Endothelial cell of umbilical vein (primary cell): ENCODE measurements at regions not wholly inside any gene's neighbourhood (a gene's known extent, or its start where the extent isn't known, plus 50 kb on each side); places are given as distances from the start of the nearest gene placed in this dataset.

ENCODE experiments used
- BruUV-seq: library from RNA; stranded (reverse); fragments of 400-500 nt; replicated peaks from 2 replicates; lab custom pipeline; 2021; lab: Mats Ljungman, UMichigan
- CTCF ChIA-PET: fragments of 300-600, 350-600 bp; sonication (Branson Sonifier 250); formaldehyde crosslinking; loops from one replicate; lab custom pipeline; 2021; ENCODE audit warnings: antibody characterized with exemption, inconsistent platforms; lab: Charles Lee
- POLR2A ChIA-PET: fragments of 300-600, 350-600 bp; sonication (Branson Sonifier 250); formaldehyde crosslinking; loops from one replicate; lab custom pipeline; 2021; ENCODE audit warnings: antibody characterized with exemption, inconsistent platforms; lab: Charles Lee
- DNase-seq: peaks from one replicate; pipeline ENCODE4 v3.0.0-alpha.2; 2011; ENCODE audit warnings: low read depth, low spot score
- FAIRE-seq: peaks from 2 replicates; lab custom pipeline; 2011; peaks lifted over from hg19 to GRCh38; lab: Jason Lieb, UNC
- H2AFZ ChIP-seq: 2 replicates; pipeline ENCODE4 v1.6.0; 2012; ENCODE audit warnings: low read depth, low read length, control low read depth, inconsistent platforms
- H3K27ac ChIP-seq: 2 replicates; pipeline ENCODE4 v1.5.1; 2011; ENCODE audit warnings: low read depth, mild to moderate bottlenecking, control low read depth, low read length, moderate library complexity; ENCODE audit not compliant: insufficient read depth
- H3K27me3 ChIP-seq, 2 experiments: 2 replicates each; pipeline versions ENCODE4 v1.6.0 to v1.6.1; 2011; ENCODE audit warnings: low read length in 2 of 2, mixed read lengths in 1 of 2; ENCODE audit not compliant: control insufficient read depth in 2 of 2, insufficient read depth in 2 of 2
- H3K36me3 ChIP-seq, 2 experiments: 2 replicates in 1 of 2; 3 replicates in 1 of 2; pipeline ENCODE4 v1.5.1; 2011; ENCODE audit warnings: low read length in 2 of 2, mild to moderate bottlenecking in 1 of 2, moderate library complexity in 1 of 2; ENCODE audit not compliant: control insufficient read depth in 2 of 2, insufficient read depth in 2 of 2; ENCODE audit errors: extremely low read depth in 1 of 2
- H3K4me1 ChIP-seq: 3 replicates; pipeline ENCODE4 v1.5.1; 2011; ENCODE audit warnings: mild to moderate bottlenecking, low read length; ENCODE audit not compliant: control insufficient read depth, insufficient read depth; ENCODE audit errors: extremely low read depth
- H3K4me2 ChIP-seq: 2 replicates; pipeline ENCODE4 v1.6.1; 2011; ENCODE audit warnings: low read length, control low read depth, mixed read lengths; ENCODE audit not compliant: insufficient read depth
- H3K4me3 ChIP-seq, 3 experiments: fragments of 200-600 bp in 1 of 3; sonication (generic), shearing (Covaris generic) in 1 of 3; replicated peaks in 1 of 3; 2 replicates each; pipeline ENCODE4 v1.5.1; 2011 to 2016; ENCODE audit warnings: control low read depth in 3 of 3, low read length in 3 of 3, mild to moderate bottlenecking in 2 of 3, inconsistent platforms in 1 of 3, low read depth in 1 of 3, moderate library complexity in 1 of 3; ENCODE audit not compliant: insufficient read depth in 1 of 3
- H3K79me2 ChIP-seq: 2 replicates; pipeline ENCODE4 v1.6.0; 2012; ENCODE audit warnings: low read length, inconsistent platforms; ENCODE audit not compliant: control insufficient read depth, insufficient read depth
- H3K9ac ChIP-seq: replicated peaks from 2 replicates; pipeline ENCODE3; 2011; ENCODE audit warnings: low read length, control low read depth; ENCODE audit not compliant: insufficient read depth; ENCODE audit errors: extremely low read depth
- H3K9me1 ChIP-seq: replicated peaks from 3 replicates; pipeline ENCODE4 v1.6.0; 2011; ENCODE audit warnings: mild to moderate bottlenecking, low read length; ENCODE audit not compliant: control insufficient read depth, insufficient read depth; ENCODE audit errors: extremely low read depth
- H3K9me3 ChIP-seq: replicated peaks from 2 replicates; pipeline ENCODE4 v1.5.1; 2012; ENCODE audit warnings: low read length, inconsistent platforms; ENCODE audit not compliant: control insufficient read depth, insufficient read depth
- H4K20me1 ChIP-seq: replicated peaks from 2 replicates; pipeline ENCODE3; 2011; ENCODE audit warnings: mild to moderate bottlenecking, low read length; ENCODE audit not compliant: control insufficient read depth, insufficient read depth; ENCODE audit errors: extremely low read depth
- CTCF ChIP-seq, 2 donors: IDR thresholded peaks; 1 replicate in 1 of 2; 2 replicates in 1 of 2; pipeline ENCODE4 v1.5.1; 2011; ENCODE audit warnings: low read length in 2 of 2, mild to moderate bottlenecking in 2 of 2, moderate library complexity in 2 of 2, control low read depth in 1 of 2, inconsistent platforms in 1 of 2, low read depth in 1 of 2; ENCODE audit not compliant: insufficient read depth in 1 of 2; ENCODE audit errors: extremely low read depth in 1 of 2
- EZH2 ChIP-seq: IDR thresholded peaks from 2 replicates; pipeline ENCODE4 v1.6.1; 2012; ENCODE audit warnings: borderline replicate concordance, low read depth, mild to moderate bottlenecking, moderate library complexity, low read length, inconsistent platforms; ENCODE audit not compliant: severe bottlenecking
- FOS ChIP-seq: IDR thresholded peaks from 2 replicates; pipeline ENCODE4 v1.6.1; 2011; ENCODE audit warnings: mild to moderate bottlenecking, low read length, moderate library complexity, borderline replicate concordance; ENCODE audit not compliant: insufficient read depth
- GATA2 ChIP-seq: IDR thresholded peaks from 2 replicates; pipeline ENCODE4 v1.7.0; 2011; ENCODE audit warnings: low read depth, mild to moderate bottlenecking, moderate library complexity, mixed read lengths, low read length; ENCODE audit not compliant: insufficient read length, insufficient read depth
- JUN ChIP-seq: IDR thresholded peaks from 2 replicates; pipeline ENCODE4 v1.6.1; 2011; ENCODE audit warnings: borderline replicate concordance, low read depth; ENCODE audit not compliant: insufficient read length, insufficient read depth
- MAX ChIP-seq: IDR thresholded peaks from 2 replicates; pipeline ENCODE4 v1.6.1; 2011; ENCODE audit not compliant: insufficient read depth, insufficient read length
- MYC ChIP-seq: IDR thresholded peaks from one replicate; pipeline ENCODE4 v1.6.1; 2011; ENCODE audit warnings: mild to moderate bottlenecking, low read depth, low read length
- POLR2A ChIP-seq: IDR thresholded peaks from 2 replicates; pipeline ENCODE4 v1.6.1; 2012; ENCODE audit warnings: low read depth, mild to moderate bottlenecking, control low read depth, low read length
- POLR2AphosphoS5 ChIP-seq: IDR thresholded peaks from 2 replicates; pipeline ENCODE4 v1.6.1; 2012; ENCODE audit warnings: low read depth, mild to moderate bottlenecking, control low read depth, low read length, moderate library complexity; ENCODE audit not compliant: insufficient read depth
- dilution Hi-C: fragments of 300-500 bp; cut with MboI; formaldehyde crosslinking; loops from one replicate; pipeline ENCODE4 v1.15.0; 2019; ENCODE audit warnings: low sequenced_read_pairs; ENCODE audit not compliant: extremely low pct_ligation_motif_present
- intact Hi-C: fragments of 100-400 bp; cut with micrococcal nuclease; formaldehyde crosslinking; loops from one replicate; pipeline ENCODE4 v1.10.0; 2022

DNA sequence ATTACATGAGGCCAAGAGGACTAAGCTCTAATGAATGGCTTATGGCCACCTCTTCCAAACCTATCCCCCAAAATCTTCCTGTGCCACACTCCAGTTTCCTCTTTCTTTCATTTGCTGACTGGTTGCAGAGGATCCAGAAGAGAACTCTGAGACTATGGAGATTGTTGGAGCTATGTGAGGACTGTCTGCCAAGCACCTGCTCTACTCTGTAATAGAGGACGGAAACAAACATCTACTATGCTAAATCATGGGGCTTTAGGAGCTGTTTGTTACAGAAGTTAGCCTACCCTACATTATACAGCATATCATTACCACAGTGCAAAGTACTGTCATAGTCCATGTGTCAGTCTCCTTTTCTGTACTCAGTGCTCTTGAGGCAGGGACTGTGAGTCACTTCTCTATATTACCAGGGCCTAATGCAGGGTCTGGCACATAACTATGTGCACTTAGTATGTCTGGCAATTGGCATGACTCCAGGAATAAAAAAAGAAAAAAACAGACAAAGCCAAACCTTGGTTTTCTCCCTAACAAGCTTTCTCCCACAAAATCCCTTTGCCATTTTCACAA, 95.1 kb downstream of the RPAP3 start:
- TF ChIP-seq POLR2AphosphoS5 (no peak), MYC (no peak), GATA2 (no peak), POLR2A (no peak), EZH2 (no peak), CTCF (IDR thresholded peaks at IDR 0.05; ENCODE audit: extremely low read depth in 1 of 2, insufficient read depth in 1 of 2, low read depth in 1 of 2, low read length in 2 of 2) (no peak), MAX (no peak), FOS (no peak), JUN (no peak)
- peaks cover 4% of the 10 kb centered on the region for H3K9me3 ChIP-seq
- no peaks in the 10 kb centered on the region for H3K79me2 ChIP-seq
- intact Hi-C loops (no loop called here), dilution Hi-C loops (no loop called here)
- H2AFZ ChIP-seq = no peak overlapping the region
- no peak overlapping the region for H3K4me2 ChIP-seq
- H3K9me1 ChIP-seq = no peaks in the 10 kb centered on the region
- no peak overlapping the region for H3K27ac ChIP-seq
- no peaks in the 10 kb centered on the region for H3K27me3 ChIP-seq
- ChIA-PET POLR2A (no interaction called here), CTCF (interaction anchor here (1.6 kb wide), 1 partner anchor 13 kb away, joined by 3 read pairs; no protein-coding TSS in a partner anchor)
- no peak overlapping the region for H3K4me3 ChIP-seq
- BruUV-seq = no TSS peak
- FAIRE-seq (no peak), DNase-seq (no peak)
- H3K36me3 ChIP-seq = no peaks in the 10 kb centered on the region
- no peak overlapping the region for H3K9ac ChIP-seq
- no peaks in the 10 kb centered on the region for H4K20me1 ChIP-seq
- no peaks in the 10 kb centered on the region for H3K4me1 ChIP-seq
